Smooth muscle cell (in vitro differentiated cells): ENCODE measurements at regions not wholly inside any gene's neighbourhood (a gene's known extent, or its start where the extent isn't known, plus 50 kb on each side); places are given as distances from the start of the nearest gene placed in this dataset.

Source experiments
- DNase-seq: peaks from one replicate; lab custom pipeline; 2025; ENCODE audit not compliant: unreplicated experiment; lab: John Stamatoyannopoulos, UW
- H2AFZ ChIP-seq: fragments of 200-600 bp; sonication (generic); 2 replicates; pipeline ENCODE4 v1.6.0; 2016; ENCODE audit warnings: antibody characterized with exemption, low read depth, mild to moderate bottlenecking
- H3F3A ChIP-seq: fragments of 200-600 bp; sonication (generic); 2 replicates; pipeline ENCODE4 v1.6.0; 2017; ENCODE audit warnings: antibody characterized with exemption, low read depth
- H3K27ac ChIP-seq: fragments of 200-600 bp; sonication (generic); 2 replicates; pipeline ENCODE4 v1.5.1; 2016; ENCODE audit warnings: low read depth, mild to moderate bottlenecking
- H3K27me3 ChIP-seq: fragments of 200-600 bp; sonication (generic); 2 replicates; pipeline ENCODE4 v1.6.1; 2016; ENCODE audit warnings: low read depth, mild to moderate bottlenecking
- H3K36me3 ChIP-seq: fragments of 200-600 bp; sonication (generic); 2 replicates; pipeline ENCODE4 v1.5.1; 2016; ENCODE audit warnings: low read depth
- H3K4me1 ChIP-seq: fragments of 200-600 bp; sonication (generic); 2 replicates; pipeline ENCODE4 v1.5.1; 2016; ENCODE audit warnings: low read depth
- H3K4me2 ChIP-seq: fragments of 200-600 bp; sonication (generic); 2 replicates; pipeline ENCODE4 v1.6.0; 2016; ENCODE audit warnings: mild to moderate bottlenecking
- H3K4me3 ChIP-seq: fragments of 200-600 bp; sonication (generic); 2 replicates; pipeline ENCODE4 v1.5.1; 2016; ENCODE audit warnings: mild to moderate bottlenecking
- H3K79me2 ChIP-seq: fragments of 200-600 bp; sonication (generic); 2 replicates; pipeline ENCODE4 v1.6.0; 2016; ENCODE audit warnings: low read depth, mild to moderate bottlenecking
- H3K9ac ChIP-seq: fragments of 200-600 bp; sonication (generic); 2 replicates; pipeline ENCODE4 v1.6.0; 2016; ENCODE audit warnings: low read depth
- H3K9me3 ChIP-seq: fragments of 200-600 bp; sonication (generic); replicated peaks from 2 replicates; pipeline ENCODE4 v1.5.1; 2016; ENCODE audit warnings: low read depth
- H4K20me1 ChIP-seq: fragments of 200-600 bp; sonication (generic); 2 replicates; pipeline ENCODE4 v1.6.0; 2016; ENCODE audit warnings: low read depth
- CTCF ChIP-seq: fragments of 200-600 bp; sonication (generic); IDR thresholded peaks from 2 replicates; pipeline ENCODE4 v1.5.1; 2017; ENCODE audit warnings: borderline replicate concordance, mild to moderate bottlenecking, antibody characterized with exemption; ENCODE audit not compliant: insufficient read depth, poor library complexity, severe bottlenecking
- WGBS: methylation state at CpG from one replicate; pipeline ENCODE4 v1.1.7; 2016; ENCODE audit warnings: low lambda C conversion rate; 5-methylcytosine and 5-hydroxymethylcytosine counted together

GRCh38 chr15:39075756-39076341, 505.0 kb upstream of the THBS1 start:
- H3K79me2 ChIP-seq, result no peaks in the 10 kb centered on the region
- no peak overlapping the region for H3K9ac ChIP-seq
- H3K4me2 ChIP-seq, result no peak overlapping the region
- no peak for DNase-seq
- H4K20me1 ChIP-seq, result no peaks in the 10 kb centered on the region
- H3K4me1 ChIP-seq, result no peaks in the 10 kb centered on the region
- peak overlapping the region; percentile 11 for H3K27ac ChIP-seq
- no peaks in the 10 kb centered on the region for H3K9me3 ChIP-seq
- no peaks in the 10 kb centered on the region for H3K36me3 ChIP-seq
- H3K27me3 ChIP-seq, result no peaks in the 10 kb centered on the region
- no peak for TF ChIP-seq CTCF
- H3K4me3 ChIP-seq, result no peak overlapping the region
- WGBS, result 52% methylated on average over 7 of the region's 7 CpGs
- H3F3A ChIP-seq, result no peaks in the 10 kb centered on the region
- H2AFZ ChIP-seq, result peak overlapping the region; percentile 71

- Histone ChIP-seq H3K9ac (no peak overlapping the region), H3K4me3 (no peak overlapping the region), H4K20me1 (no peaks in the 10 kb centered on the region), H3K36me3 (no peaks in the 10 kb centered on the region), H3F3A (no peaks in the 10 kb centered on the region), H2AFZ (no peak overlapping the region), H3K27ac (no peak overlapping the region), H3K4me1 (no peaks in the 10 kb centered on the region), H3K9me3 (no peaks in the 10 kb centered on the region), H3K4me2 (no peak overlapping the region), H3K79me2 (no peaks in the 10 kb centered on the region), H3K27me3 (no peaks in the 10 kb centered on the region)
- WGBS, result 95% methylated on average over 3 of the region's 3 CpGs
- no peak for TF ChIP-seq CTCF
- DNase-seq, result no peak
Measured at GRCh38 chr15:39078026-39078425, 502.9 kb upstream of the THBS1 start.

- Histone ChIP-seq H3K4me1 (no peaks in the 10 kb centered on the region), H3K79me2 (no peaks in the 10 kb centered on the region), H3K4me2 (peak overlapping the region; percentile 49), H2AFZ (no peak overlapping the region), H3K9ac (no peak overlapping the region), H3F3A (no peaks in the 10 kb centered on the region), H4K20me1 (no peaks in the 10 kb centered on the region), H3K4me3 (no peak overlapping the region), H3K27me3 (no peaks in the 10 kb centered on the region), H3K27ac (peak overlapping the region; percentile 43), H3K9me3 (no peaks in the 10 kb centered on the region), H3K36me3 (no peaks in the 10 kb centered on the region)
- DNase-seq, result no peak
- 66% methylated on average over 6 of the region's 6 CpGs for WGBS
- TF ChIP-seq CTCF, result no peak
Measured at GRCh38 chr15:39079296-39079847, 501.5 kb upstream of the THBS1 start.

- Histone ChIP-seq H3K9ac (no peak overlapping the region), H2AFZ (no peak overlapping the region), H3K27me3 (no peaks in the 10 kb centered on the region), H3K4me2 (no peak overlapping the region), H3F3A (no peaks in the 10 kb centered on the region), H3K36me3 (no peaks in the 10 kb centered on the region), H4K20me1 (no peaks in the 10 kb centered on the region), H3K79me2 (no peaks in the 10 kb centered on the region), H3K27ac (no peak overlapping the region), H3K9me3 (no peaks in the 10 kb centered on the region), H3K4me1 (no peaks in the 10 kb centered on the region), H3K4me3 (no peak overlapping the region)
- DNase-seq, result no peak
- no peak for TF ChIP-seq CTCF
- WGBS, result 92% methylated on average over 2 of the region's 2 CpGs
Measured at GRCh38 chr15:39083213-39083612, 497.7 kb upstream of the THBS1 start.
